ENCODE measurements at regions not wholly inside any gene's neighbourhood (a gene's known extent, or its start where the extent isn't known, plus 50 kb on each side); places are given as distances from the start of the nearest gene placed in this dataset.

DNA sequence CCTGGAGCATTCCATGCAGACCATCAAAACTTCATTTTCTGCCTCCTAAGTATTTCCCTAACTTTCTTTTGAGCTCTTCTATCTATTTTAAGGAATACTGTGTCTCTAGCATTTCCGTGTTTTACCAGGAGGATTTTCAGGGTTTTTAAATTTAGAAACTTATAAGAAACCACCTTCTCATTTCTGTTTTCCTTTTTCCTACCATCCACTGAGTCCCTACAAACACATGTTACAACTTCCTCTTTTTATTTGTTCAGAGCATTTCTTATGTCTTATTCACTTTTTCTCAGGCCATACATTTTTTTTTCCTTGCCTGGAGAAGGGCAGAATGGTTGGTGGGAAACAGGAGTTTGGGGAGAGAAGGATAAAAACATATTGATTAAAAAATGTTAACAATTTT lies 130.0 kb upstream of the BMP5 start:
- no peak for DNase-seq (ENCODE audit: low spot score)

DNA sequence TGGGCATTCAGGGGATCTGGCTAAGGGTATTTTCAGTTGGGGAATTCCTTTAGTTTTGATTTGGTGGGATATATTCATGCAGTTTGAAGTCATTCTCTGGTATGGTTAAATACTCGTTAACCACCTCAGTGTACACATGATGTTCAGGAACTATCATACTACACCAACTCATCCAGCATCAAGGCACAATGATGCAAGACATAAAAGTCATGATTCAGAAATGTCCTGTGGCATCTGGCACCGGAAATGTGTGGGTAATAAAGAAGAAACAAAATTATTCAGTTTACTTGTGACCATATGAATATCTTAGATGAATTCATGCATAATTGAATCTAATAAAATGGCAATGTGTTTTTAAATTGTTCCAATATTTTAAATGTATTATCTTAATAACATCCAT lies 129.0 kb upstream of the BMP5 start:
- DNase-seq (ENCODE audit: low spot score): peak; percentile 10

DNA sequence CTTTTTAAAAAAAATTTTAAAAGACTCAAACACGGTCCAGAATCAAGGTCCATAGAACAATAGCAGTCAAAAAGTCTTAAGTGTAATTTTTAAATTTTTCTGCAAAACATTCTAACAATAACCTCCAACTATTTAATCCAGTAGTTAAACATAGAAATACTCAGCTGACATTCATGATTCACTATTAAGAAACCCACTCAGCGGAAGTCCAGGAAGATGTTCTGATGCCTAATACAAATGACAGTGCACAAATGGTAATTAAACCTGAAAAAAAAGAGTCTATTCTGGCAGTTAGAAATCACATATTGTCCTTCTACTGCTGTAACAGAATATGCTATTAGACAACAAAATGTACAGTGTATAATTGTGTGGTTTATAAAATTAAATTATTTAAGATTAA lies 128.2 kb upstream of the BMP5 start:
- no peak for DNase-seq (ENCODE audit: low spot score)

DNA sequence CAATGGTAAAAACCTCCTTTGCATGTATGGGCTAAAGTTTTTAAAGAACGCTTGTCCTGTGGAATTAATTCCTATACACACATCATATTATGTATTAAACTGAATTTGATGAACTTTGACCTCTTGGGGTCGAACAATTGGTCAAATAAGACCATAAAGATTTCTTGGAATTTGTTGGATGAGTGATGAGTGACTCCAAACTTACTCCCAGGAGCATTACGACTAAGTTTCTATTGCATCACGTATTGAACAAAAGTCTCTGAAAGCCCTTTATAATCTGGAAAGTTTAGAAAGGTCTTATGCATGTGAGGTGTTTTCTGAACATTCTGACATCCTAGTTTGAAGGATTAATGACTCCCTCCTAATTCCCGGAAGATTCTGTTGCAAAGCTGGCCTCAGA lies 126.9 kb upstream of the BMP5 start:
- no peak for DNase-seq (ENCODE audit: low spot score)

DNA sequence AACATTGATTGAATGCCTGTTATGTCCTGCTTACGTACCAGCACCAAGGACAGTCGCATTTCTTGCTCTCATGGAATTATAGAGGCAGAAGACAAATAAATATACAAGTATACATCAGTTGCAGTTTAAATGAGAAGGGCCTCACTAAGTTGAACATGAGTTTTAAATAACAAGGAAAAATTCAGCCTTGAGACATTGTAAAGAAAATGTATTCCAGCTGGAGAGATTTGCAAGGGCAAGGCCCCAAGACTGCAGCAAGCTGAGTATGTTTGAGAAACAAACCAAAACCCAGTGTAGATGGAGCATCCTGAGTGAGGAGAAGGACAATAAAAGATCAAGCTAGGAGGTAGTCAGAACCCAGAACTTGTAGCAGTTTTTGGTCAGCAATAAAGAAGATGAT lies 123.2 kb upstream of the BMP5 start:
- no peak for DNase-seq (ENCODE audit: low spot score)

DNA sequence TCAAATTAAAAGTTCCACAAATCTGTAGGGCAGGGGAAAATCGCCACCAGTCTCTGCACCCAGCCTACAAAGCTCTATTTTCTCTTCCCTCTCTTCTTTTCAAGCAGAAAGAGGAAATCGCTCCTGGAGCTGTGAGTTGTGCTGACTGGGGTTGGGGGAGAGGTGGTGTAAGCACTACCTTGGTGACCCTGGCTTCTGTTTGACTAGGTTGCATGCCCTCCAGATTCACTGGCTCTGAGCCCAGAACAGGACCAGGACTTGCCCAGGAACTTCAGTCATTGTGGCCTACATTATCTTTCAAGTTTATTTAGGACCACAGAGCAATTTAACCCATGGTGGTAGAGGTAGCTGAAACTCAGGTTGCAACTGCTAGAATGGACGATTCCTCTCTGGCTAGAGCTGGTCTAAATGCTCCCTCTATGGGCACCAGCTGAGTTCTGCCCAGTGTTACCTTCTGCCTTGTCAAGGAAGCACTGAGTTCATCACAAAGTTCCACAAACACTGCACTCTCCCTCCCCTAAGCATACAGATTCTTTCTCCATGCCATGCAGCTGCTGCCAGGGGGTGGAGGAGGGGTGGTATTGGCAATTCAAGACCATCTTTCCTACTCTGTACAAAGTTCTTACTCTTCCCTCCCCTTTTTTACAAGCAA lies 122.0 kb upstream of the BMP5 start:
- DNase-seq (ENCODE audit: low spot score): no peak

DNA sequence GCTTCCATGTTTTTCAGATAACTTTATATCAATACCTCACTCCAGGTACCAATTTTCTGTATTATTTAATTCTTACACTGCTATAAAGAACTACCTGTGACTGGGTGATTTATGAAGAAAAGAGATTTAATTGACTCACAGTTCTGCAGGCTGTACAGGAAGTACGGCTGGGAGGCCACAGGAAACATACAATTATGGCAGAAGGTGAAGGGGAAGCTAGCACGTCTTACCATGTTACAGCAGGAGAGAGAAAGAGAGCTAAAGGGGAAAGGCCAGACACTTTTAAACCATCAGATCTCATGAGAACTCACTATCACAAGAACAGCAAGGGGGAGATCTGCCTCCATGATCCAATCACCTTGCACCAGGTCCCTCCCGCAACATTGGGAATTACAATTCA lies 119.1 kb upstream of the BMP5 start:
- no peak for DNase-seq (ENCODE audit: low spot score)

DNA sequence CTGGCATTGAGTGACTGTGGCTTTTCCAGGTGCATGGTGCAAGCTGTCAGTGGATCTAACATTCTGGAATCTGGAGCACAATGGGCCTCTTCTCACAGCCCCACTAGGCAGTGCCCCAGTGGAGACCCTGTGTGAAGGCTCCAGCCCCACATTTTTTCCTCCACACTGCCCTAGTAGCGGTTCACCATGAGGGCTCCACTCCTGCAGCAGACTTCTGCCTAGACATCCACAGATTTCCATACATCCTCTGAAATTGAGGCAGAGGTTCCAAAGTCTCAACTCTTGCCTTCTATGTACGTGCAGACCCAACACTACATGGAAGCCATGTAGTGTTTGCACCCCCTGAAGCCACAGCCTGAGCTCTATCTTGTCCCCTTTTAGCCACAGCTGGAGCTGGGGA lies 118.0 kb upstream of the BMP5 start:
- no peak for DNase-seq (ENCODE audit: low spot score)

DNA sequence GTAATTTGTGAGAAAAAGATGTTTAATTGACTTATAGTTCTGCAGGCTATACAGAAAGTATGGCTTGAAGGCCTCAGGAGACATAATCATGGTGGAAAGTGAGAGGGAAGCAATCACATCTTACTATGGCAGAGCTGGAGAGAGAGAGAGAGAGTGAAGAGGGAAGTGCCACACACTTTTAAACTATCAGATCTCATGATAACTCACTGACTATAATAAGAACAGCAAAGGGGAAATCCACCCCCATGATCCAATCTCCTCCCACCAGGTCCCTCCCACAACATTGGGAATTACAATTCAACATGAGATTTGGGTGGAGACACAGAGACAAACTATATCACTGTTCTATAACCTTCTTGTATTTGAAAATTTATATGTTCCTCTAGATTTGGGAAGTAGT lies 117.2 kb upstream of the BMP5 start:
- DNase-seq (ENCODE audit: low spot score): no peak

DNA sequence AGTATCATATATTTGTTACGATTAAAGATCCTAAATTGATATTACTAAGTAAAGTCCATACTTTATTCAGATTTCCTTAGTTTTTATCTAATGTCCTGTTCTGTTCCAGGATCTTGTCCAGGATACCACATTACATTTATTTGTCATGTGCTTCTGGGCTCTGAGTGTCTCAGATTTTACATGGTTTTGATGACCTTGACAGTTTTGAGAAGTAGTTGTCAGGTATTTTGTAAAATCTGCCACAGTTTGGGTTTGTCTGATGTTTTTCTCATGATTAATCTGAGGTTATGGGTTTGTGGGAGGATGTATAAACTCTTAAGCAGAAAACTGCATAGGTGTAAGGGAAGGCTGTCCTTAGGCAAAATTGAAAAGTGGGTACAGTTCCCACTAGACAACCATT lies 109.9 kb upstream of the BMP5 start:
- DNase-seq (ENCODE audit: low spot score): no peak

DNA sequence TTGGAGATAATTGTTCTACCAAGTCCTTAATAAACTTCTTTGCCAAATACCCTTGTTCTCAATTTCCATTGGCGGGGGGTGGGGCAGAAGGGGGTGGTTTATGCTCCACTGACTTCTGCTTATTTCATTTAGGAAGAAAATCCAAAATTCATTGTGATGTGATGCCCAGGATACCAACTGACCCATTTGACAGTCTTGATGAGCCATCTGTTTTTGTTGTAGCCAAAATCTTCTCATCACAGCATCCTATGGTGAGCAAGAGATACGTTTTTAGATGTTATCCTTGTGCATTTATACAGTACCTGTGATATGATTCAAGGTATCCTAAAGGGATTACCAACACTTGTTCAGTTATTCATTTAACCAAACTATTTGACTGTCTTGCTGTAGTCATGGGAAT lies 108.5 kb upstream of the BMP5 start:
- no peak for DNase-seq (ENCODE audit: low spot score)

DNA sequence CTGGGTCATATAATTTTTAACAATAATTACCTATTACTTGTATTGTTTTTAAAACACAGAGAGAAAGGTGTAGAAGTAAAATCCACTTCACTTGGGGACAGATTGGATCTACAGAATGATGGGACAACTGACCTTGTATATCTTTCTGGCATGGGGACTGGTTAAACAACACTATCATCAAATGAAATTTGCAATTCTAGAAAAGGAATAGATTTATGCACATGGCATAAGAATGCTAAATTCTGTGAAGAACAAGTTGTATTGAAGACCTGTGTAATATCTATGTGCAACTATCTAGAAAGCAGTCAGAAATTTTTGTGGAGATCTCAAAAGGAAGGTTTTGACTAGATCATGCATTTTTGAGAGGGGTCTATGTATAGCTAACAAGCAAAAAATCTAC lies 106.3 kb upstream of the BMP5 start:
- DNase-seq (ENCODE audit: low spot score): no peak

DNA sequence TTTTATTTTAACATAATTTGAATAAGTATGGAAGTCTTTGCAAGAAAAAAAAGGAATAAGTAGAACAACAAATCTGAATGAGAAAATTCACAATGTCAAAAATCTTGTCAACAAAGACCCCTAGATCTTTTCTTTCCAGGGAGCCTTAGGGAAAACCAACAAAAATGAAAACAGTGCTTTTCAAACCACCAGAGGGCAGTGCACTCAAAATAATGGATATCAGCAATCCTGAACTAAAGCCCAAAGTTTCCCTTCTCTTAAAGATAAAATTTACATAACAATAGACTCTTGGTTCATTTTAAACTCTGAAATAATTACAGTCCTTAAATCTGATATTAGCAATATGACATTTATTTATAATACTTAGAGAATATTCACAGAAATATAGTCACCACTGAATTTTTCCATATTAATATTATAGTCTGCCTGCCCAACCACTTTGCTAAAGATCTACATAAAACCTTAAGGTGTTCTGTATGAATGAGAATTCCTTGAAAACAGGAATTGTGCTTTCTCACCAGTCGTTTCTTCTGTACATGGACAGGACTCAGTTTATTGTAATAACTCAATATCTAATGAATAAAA lies 105.3 kb upstream of the BMP5 start:
- peak; percentile 35 for DNase-seq (ENCODE audit: low spot score)

DNA sequence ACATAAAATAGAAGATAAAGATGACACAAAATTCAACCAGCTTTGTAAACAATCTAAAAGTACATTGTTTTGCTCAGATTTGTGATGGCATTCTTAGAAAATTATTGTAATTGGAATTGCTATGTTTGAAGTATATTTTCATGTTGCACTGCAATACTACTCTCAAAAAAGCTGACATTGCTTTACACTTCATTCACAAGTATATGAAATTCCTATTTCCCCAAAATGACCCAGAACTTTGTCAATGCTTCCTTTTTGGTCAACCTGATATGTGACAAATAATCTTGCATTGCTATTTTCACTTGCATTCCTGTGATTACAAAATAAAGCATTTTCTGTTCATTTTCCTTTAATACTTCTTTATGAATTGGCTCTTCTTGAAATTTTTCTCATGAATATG lies 104.1 kb upstream of the BMP5 start:
- no peak for DNase-seq (ENCODE audit: low spot score)

DNA sequence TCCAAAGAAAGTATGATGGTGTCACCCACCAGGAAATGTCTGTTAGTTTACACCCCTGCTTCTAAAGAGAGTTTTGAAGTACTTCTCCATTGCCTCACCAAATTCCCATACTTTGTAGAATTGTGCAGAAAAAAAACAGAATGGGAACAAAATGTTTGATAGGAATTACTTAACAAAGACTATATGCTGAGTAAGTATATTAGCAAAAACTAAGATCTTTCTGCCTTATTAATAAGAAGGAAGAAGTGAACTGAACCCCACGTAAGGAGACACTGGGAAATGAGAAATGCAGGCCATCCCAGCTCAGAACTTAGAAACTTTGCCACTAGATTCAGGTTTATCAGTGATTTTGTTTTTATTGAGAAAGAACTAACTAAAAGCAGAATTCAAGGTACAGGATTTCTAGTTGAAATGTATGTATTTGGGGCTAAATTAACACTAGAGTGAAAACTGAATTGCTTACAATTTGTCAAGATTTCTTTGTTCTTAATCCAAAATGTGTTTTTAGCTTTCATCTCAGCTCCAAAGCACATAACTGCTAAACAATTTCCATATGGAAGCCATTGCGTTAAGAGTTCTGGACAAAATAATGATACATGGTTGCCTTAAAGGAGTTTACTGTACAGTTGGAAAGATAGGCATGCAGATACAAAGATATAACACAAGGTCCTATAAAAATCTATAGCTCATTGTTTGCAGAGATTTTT lies 102.7 kb upstream of the BMP5 start:
- DNase-seq (ENCODE audit: low spot score): no peak

DNA sequence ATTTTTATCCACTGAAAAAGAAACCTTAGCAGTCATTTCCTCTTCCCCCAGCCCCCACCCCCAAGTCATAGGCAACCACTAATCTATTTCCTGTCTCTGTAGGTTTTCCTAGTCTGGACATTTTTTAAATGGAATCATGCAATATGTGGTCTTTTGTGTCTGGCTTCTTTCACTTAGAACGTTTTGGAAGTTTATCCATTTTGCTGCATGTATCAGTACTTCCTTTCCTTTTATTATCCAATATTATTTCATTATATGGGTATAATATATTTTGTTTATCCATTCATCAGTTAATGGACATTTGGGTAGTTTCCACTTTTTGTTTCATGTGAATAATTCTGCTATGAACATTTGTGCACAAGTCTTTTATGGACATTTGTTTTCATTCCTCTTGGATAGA lies 99.3 kb upstream of the BMP5 start:
- DNase-seq (ENCODE audit: low spot score): no peak

DNA sequence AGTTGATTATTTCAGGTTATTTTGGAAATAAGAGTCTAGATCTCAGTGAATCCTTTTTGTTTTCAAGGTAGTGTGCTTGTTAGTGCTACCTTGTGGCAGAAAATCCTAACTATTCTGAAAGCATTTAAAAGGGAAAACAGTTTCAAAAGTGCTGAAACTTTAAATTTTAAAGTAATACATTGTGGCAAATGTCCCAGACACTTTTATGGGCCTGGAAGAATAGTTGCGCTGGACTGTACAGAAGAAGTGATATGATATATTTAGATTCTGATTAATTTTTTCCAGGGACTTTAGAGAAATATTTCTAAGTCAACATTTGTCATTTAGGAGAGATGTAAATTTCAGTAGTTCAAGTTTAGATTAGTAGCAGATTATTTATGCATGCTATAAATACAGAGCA lies 96.7 kb upstream of the BMP5 start:
- DNase-seq (ENCODE audit: low spot score): no peak

DNA sequence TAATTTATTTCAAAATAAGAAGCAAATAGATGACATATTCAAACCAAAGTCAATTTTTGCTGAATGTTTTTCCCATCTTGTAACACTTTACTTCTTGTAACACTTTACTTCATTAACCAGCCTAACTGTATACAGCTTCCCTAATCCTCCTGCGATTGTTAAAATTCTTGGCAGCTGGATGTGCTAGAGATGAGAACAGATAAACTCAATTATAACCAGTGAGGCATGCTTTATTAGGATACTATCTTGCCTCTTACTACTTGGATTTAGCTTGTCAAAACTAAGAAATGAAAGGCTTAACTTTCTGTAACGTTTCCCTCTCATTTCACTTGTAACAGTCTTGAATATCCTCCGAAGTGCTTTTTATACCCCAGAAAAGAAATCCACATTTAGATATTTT lies 94.1 kb upstream of the BMP5 start:
- DNase-seq (ENCODE audit: low spot score): no peak

DNA sequence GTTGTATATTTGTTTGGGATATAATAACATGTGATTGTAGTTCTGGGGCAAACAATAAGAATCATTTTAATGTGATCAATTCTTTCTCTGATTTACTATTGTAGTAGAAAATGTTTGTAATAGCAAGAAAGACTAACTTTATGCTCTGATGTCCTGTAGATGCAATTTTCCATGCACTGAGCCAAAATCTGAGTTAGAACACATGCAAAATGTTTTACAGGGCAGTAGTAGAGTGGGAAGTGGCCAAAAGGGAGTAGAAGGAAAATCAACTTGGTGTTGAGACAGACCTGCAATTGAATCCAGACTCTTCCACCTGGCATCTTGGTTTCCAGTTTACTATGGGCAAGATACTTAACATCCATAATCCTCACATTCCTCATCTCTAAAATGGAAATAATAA lies 93.5 kb upstream of the BMP5 start:
- DNase-seq (ENCODE audit: low spot score): no peak

DNA sequence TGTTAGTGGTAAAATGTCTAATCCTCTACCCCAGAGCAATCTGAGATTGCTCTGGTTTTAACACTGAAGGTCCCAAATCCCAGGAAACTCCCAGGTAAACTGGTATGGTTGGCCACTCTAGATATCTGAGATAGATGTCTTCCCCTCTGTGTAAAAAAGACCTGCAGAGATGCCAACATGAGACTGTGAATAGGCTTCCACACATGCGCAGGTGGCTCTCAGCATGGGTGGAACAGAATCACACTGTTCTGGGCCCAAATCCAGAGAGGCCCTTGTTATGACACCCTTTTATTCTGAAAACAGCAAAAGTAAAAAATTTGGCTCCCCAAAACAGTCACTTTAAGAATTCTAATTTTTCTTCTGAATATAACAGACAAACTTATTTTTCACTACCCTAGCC lies 88.7 kb upstream of the BMP5 start:
- no peak for DNase-seq (ENCODE audit: low spot score)

DNA sequence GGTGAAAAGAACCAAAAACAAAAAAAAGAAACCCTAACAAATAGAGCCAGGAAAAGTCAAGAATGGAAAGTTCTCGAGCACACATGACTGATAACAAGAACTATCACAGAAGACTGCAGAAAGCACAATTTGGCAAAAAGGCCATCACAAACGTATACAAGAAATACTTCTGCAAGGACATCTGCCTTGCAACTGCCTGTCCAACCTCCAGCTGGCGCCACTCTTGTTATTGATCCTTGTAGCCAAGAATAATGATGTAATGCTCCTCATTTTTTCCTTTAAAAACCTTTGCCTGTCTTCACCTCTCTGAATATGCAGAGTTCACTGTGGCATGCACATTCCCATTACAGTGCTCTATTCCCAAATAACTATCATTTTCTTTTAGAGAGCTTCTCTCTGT lies 87.9 kb upstream of the BMP5 start:
- no peak for DNase-seq (ENCODE audit: low spot score)

DNA sequence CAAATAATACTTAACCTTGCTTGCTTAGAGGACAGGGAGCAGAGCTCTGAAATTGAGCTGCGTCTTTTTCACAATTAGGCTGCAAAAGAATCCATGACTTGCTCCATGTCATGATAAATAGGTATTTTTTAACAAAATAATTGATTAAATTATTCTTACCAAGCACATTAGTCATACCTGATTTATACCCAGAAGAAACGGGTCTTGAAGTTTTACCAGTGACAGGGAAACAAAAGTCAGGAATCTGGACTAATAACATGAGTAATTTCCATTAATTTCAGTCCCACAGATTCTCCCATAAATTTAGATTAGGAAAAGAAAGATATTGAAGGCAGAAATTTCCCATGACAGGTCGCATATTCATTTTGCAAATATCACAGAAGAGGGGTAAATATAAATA lies 85.0 kb upstream of the BMP5 start:
- no peak for DNase-seq (ENCODE audit: low spot score)

DNA sequence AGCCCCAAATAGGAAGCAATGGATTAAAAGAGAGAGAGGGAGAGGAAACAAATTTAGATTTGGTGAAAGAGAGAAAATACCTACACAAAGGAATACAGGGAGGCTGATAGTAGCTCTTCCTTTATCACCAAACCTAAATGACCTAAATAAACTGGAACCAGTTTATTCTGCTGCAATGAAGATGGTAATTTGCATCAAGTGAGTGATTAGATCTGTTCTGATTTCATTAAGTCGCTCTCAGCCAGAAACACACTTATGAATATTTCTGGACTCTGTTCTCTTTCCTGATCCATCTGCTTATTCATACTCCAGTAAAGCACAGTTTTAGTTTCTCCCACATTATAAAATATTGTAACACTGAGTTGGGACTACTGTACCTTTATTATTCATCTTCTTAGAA lies 83.4 kb upstream of the BMP5 start:
- DNase-seq (ENCODE audit: low spot score): no peak

DNA sequence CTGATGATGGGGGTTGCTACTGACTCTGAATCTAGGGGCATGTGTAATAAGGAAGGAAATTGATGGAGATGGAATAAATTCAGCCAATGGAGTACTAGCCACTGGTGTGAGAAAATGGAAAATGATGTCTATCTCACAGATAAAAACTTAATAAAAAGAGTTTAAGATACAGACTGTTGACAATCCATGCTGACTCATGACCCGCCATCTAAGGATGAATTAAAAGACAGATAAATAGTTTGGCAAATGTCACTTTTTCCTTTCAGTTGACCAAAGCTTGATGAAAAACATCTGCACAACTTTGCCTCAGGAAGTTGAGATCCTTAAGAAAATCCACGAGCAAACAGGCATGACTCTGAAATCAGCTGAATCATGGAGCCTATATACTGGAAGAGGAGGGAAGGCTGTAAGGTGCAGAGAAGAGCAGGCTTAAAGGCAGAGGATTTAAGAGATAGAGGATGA lies 82.6 kb upstream of the BMP5 start:
- DNase-seq (ENCODE audit: low spot score): no peak
